SK-N-SH treated with all-trans-retinoic acid at 6 μM for 48 hours (cell line): ENCODE measurements at regions not wholly inside any gene's neighbourhood (a gene's known extent, or its start where the extent isn't known, plus 50 kb on each side); places are given as distances from the start of the nearest gene placed in this dataset.

ENCODE experiments used
- ARNTL ChIP-seq: fragments of 450-650 bp; formaldehyde crosslinking; IDR thresholded peaks from 2 replicates; pipeline ENCODE4 v1.5.0; 2020; ENCODE audit warnings: low read depth, mild to moderate bottlenecking, moderate library complexity, borderline replicate concordance
- CREB5 ChIP-seq: fragments of 250-450 bp; sonication (Bioruptor Pico); IDR thresholded peaks from 2 replicates; pipeline ENCODE4 v1.5.1; 2020; ENCODE audit warnings: low read depth, mild to moderate bottlenecking, moderate library complexity
- CSDC2 ChIP-seq: fragments of 250-450 bp; sonication (Bioruptor Pico); IDR thresholded peaks from 2 replicates; pipeline ENCODE4 v1.5.0; 2020; ENCODE audit warnings: mild to moderate bottlenecking, moderate library complexity
- CSRNP3 ChIP-seq: fragments of 250-450 bp; sonication (Bioruptor Pico); IDR thresholded peaks from 2 replicates; pipeline ENCODE4 v1.5.1; 2021; ENCODE audit warnings: mild to moderate bottlenecking, moderate library complexity
- ISL1 ChIP-seq: fragments of 250-450 bp; sonication (Bioruptor Pico); IDR thresholded peaks from 2 replicates; pipeline ENCODE4 v2.1.2; 2022; ENCODE audit warnings: mild to moderate bottlenecking, moderate library complexity
- PATZ1 ChIP-seq: fragments of 250-450 bp; sonication (Bioruptor Pico); IDR thresholded peaks from 2 replicates; pipeline ENCODE4 v1.8.0; 2020; ENCODE audit warnings: mild to moderate bottlenecking, moderate library complexity, borderline replicate concordance
- POU6F1 ChIP-seq: fragments of 250-450 bp; sonication (Bioruptor Pico); IDR thresholded peaks from 2 replicates; pipeline ENCODE4 v1.8.0; 2021; ENCODE audit warnings: low read depth, mild to moderate bottlenecking, moderate library complexity, borderline replicate concordance
- PPARA ChIP-seq: fragments of 250-450 bp; sonication (Bioruptor Pico); IDR thresholded peaks from 2 replicates; pipeline ENCODE4 v1.5.0; 2020; ENCODE audit warnings: mild to moderate bottlenecking, borderline replicate concordance
- RARB ChIP-seq: fragments of 250-450 bp; sonication (Bioruptor Pico); IDR thresholded peaks from 2 replicates; pipeline ENCODE4 v1.8.0; 2021; ENCODE audit warnings: mild to moderate bottlenecking, moderate library complexity
- TOX ChIP-seq: fragments of 250-450 bp; sonication (Bioruptor Pico); IDR thresholded peaks from 2 replicates; pipeline ENCODE4 v1.8.0; 2021; ENCODE audit warnings: mild to moderate bottlenecking, moderate library complexity, borderline replicate concordance
- ZC3H10 ChIP-seq: fragments of 250-450 bp; sonication (Bioruptor Pico); IDR thresholded peaks from 2 replicates; pipeline ENCODE4 v1.5.1; 2021; ENCODE audit warnings: mild to moderate bottlenecking, moderate library complexity
- ZFP3 ChIP-seq: fragments of 250-450 bp; sonication (Bioruptor Pico); IDR thresholded peaks from 2 replicates; pipeline ENCODE4 v1.5.0; 2020; ENCODE audit warnings: mild to moderate bottlenecking, moderate library complexity
- ZFP30 ChIP-seq: fragments of 450-650 bp; formaldehyde crosslinking; IDR thresholded peaks from 2 replicates; pipeline ENCODE4 v1.5.0; 2022; ENCODE audit warnings: mild to moderate bottlenecking, moderate library complexity
- ZNF70 ChIP-seq: fragments of 450-650 bp; formaldehyde crosslinking; IDR thresholded peaks from 2 replicates; pipeline ENCODE4 v1.5.0; 2020; ENCODE audit warnings: mild to moderate bottlenecking, moderate library complexity

- no peak for TF ChIP-seq CREB5 (CRISPR knock-in tag)
- no peak for TF ChIP-seq PATZ1
- no peak for TF ChIP-seq RARB (CRISPR knock-in tag)
- TF ChIP-seq ZC3H10 (CRISPR knock-in tag) = no peak
- no peak for TF ChIP-seq CSDC2 (CRISPR knock-in tag)
- no peak for TF ChIP-seq ARNTL (CRISPR knock-in tag)
- no peak for TF ChIP-seq ZFP30 (CRISPR knock-in tag)
- no peak for TF ChIP-seq CSRNP3 (CRISPR knock-in tag)
- no peak for TF ChIP-seq PPARA
- no peak for TF ChIP-seq ISL1 (CRISPR knock-in tag)
- no peak for TF ChIP-seq ZFP3
- TF ChIP-seq POU6F1 (CRISPR knock-in tag) = no peak
- TF ChIP-seq ZNF70 (CRISPR knock-in tag) = no peak
- TF ChIP-seq TOX (CRISPR knock-in tag) = no peak
Observed at GRCh38 chr3:154496540-154496939, 66.5 kb upstream of the GPR149 start.
